HepG2 (cell line): ENCODE measurements at regions not wholly inside any gene's neighbourhood (a gene's known extent, or its start where the extent isn't known, plus 50 kb on each side); places are given as distances from the start of the nearest gene placed in this dataset.

Experiments used
- CENPT ChIP-seq: sonication (generic); formaldehyde crosslinking; IDR thresholded peaks from 2 replicates; pipeline ENCODE4 v1.8.0; 2022; ENCODE audit warnings: low read depth, mild to moderate bottlenecking, moderate library complexity, missing genetic modification reagents
- FOXA1 ChIP-seq, 2 experiments: fragments of 450-650 bp in 1 of 2; sonication (generic) in 1 of 2; formaldehyde crosslinking in 1 of 2; IDR thresholded peaks; 2 replicates each; pipeline versions ENCODE4 v1.4.0 to v1.6.1; 2016 to 2020; ENCODE audit warnings: missing genetic modification reagents in 1 of 2
- IRF2 ChIP-seq: IDR thresholded peaks from 2 replicates; pipeline ENCODE4 v1.6.1; 2018; ENCODE audit warnings: missing genetic modification reagents, missing compliant biosample characterization
- JUND ChIP-seq: sonication (generic); formaldehyde crosslinking; IDR thresholded peaks from 2 replicates; pipeline ENCODE4 v1.8.0; 2022; ENCODE audit warnings: mild to moderate bottlenecking, missing genetic modification reagents
- MXI1 ChIP-seq: IDR thresholded peaks from 3 replicates; pipeline ENCODE4 v1.6.1; 2012; ENCODE audit warnings: low read depth, low read length, inconsistent platforms, borderline replicate concordance
- POLR2A ChIP-seq, 2 experiments: IDR thresholded peaks; 2 replicates each; pipeline ENCODE4 v1.6.1; 2011; ENCODE audit warnings: low read depth in 2 of 2, low read length in 2 of 2, mild to moderate bottlenecking in 1 of 2, moderate library complexity in 1 of 2; ENCODE audit not compliant: insufficient read depth in 1 of 2
- TCF7L2 ChIP-seq: IDR thresholded peaks from 2 replicates; pipeline ENCODE4 v1.6.1; 2011; ENCODE audit warnings: mild to moderate bottlenecking, low read depth, low read length, moderate library complexity
- ZNF616 ChIP-seq: sonication (generic); formaldehyde crosslinking; IDR thresholded peaks from 2 replicates; pipeline ENCODE4 v1.5.0; 2020; ENCODE audit warnings: low read depth, mild to moderate bottlenecking, missing genetic modification reagents
- ZNF7 ChIP-seq: IDR thresholded peaks from 2 replicates; pipeline ENCODE4 v1.6.1; 2016; ENCODE audit warnings: missing biosample characterization, missing genetic modification reagents
- TF ChIP-seq, protein P1 (sequence below): sonication (generic); formaldehyde crosslinking; IDR thresholded peaks from 2 replicates; pipeline ENCODE4 v1.4.0; 2020; ENCODE audit warnings: missing genetic modification reagents
- TF ChIP-seq, protein P2 (sequence below), 2 experiments: sonication (generic) in 1 of 2; formaldehyde crosslinking in 1 of 2; IDR thresholded peaks; 2 replicates each; pipeline versions ENCODE4 v1.5.1 to v1.6.1; 2011 to 2020; ENCODE audit warnings: borderline replicate concordance in 1 of 2, low read depth in 1 of 2, low read length in 1 of 2, mild to moderate bottlenecking in 1 of 2, missing genetic modification reagents in 1 of 2, moderate library complexity in 1 of 2

DNA sequence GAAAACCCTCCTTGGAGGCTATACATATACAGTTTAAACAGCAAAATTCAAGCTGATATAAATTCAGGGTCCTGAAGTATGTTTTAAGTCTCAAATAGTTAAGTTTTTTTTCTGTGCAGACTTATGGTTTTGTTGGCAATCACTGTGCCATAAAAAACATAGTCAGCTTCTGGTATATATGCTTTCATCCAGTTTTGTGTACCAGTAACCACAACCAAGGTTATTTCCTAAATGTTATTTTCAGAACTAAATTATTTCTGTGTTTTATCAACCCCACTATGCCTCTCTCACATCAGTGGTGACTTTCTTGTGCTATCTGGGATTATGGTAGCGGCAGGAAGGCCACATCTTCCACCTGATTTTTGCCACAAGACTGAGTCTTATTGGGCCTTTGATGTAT lies 107.7 kb upstream of the SMARCA2 start:
- TF ChIP-seq, protein P1, sequence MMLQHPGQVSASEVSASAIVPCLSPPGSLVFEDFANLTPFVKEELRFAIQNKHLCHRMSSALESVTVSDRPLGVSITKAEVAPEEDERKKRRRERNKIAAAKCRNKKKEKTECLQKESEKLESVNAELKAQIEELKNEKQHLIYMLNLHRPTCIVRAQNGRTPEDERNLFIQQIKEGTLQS (CRISPR knock-in tag): no peak
- no peak for TF ChIP-seq ZNF616
- TF ChIP-seq, protein P2, sequence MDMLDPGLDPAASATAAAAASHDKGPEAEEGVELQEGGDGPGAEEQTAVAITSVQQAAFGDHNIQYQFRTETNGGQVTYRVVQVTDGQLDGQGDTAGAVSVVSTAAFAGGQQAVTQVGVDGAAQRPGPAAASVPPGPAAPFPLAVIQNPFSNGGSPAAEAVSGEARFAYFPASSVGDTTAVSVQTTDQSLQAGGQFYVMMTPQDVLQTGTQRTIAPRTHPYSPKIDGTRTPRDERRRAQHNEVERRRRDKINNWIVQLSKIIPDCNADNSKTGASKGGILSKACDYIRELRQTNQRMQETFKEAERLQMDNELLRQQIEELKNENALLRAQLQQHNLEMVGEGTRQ (IDR thresholded peaks at IDR 0.05; ENCODE audit: low read depth, low read length): no peak
- TF ChIP-seq, protein P2 (CRISPR knock-in tag; IDR thresholded peaks at IDR 0.05; ENCODE audit: borderline replicate concordance): no peak
- TF ChIP-seq CENPT: no peak
- TF ChIP-seq JUND: no peak
- TF ChIP-seq IRF2 (CRISPR knock-in tag): no peak
- no peak for TF ChIP-seq FOXA1 (IDR thresholded peaks at IDR 0.05)
- TF ChIP-seq FOXA1 (CRISPR knock-in tag; IDR thresholded peaks at IDR 0.05): no peak
- TF ChIP-seq TCF7L2: no peak
- TF ChIP-seq ZNF7 (CRISPR knock-in tag): no peak
- no peak for TF ChIP-seq POLR2A (IDR thresholded peaks at IDR 0.05; ENCODE audit: insufficient read depth in 1 of 2, low read depth in 2 of 2, low read length in 2 of 2)
- TF ChIP-seq MXI1: no peak
